Tibial nerve (tissue), 4 donors: ENCODE measurements at regions not wholly inside any gene's neighbourhood (a gene's known extent, or its start where the extent isn't known, plus 50 kb on each side); places are given as distances from the start of the nearest gene placed in this dataset.
A peak's percentile ranks its signal among the peaks of the same experiment; 100 is the strongest.

Experiments
- DNase-seq, 2 donors: peaks; one replicate each; pipeline ENCODE4 v3.0.0-alpha.2; 2019; ENCODE audit warnings: low spot score in 2 of 2
- H3K27ac ChIP-seq, 4 donors: fragments of 200-600 bp; sonication (generic) in 3 of 4; one replicate each; pipeline ENCODE4 v1.5.1; 2017 to 2019; ENCODE audit warnings: mild to moderate bottlenecking in 1 of 4
- H3K27me3 ChIP-seq, 2 donors: fragments of 200-600 bp; sonication (generic) in 1 of 2; one replicate each; pipeline versions ENCODE4 v1.5.1 to v1.6.0; 2017 to 2019
- H3K36me3 ChIP-seq, 3 donors: fragments of 200-600 bp; sonication (generic); one replicate each; pipeline ENCODE4 v1.5.1; 2018 to 2019
- H3K4me1 ChIP-seq, 4 donors: fragments of 200-600 bp; sonication (generic) in 3 of 4; one replicate each; pipeline ENCODE4 v1.5.1; 2017 to 2019
- H3K4me3 ChIP-seq, 4 donors: fragments of 200-600 bp; sonication (generic) in 3 of 4; one replicate each; pipeline ENCODE4 v1.5.1; 2017 to 2019; ENCODE audit warnings: mild to moderate bottlenecking in 1 of 4, moderate library complexity in 1 of 4
- H3K9me3 ChIP-seq, 4 donors: fragments of 200-600 bp; sonication (generic) in 3 of 4; one replicate each; pipeline ENCODE4 v1.5.1; 2017 to 2019
- CTCF ChIP-seq, 5 experiments: fragments of 200-600 bp in 3 of 5; fragments of 450-650 bp in 2 of 5; sonication (generic) in 3 of 5; IDR thresholded peaks; one replicate each; pipeline ENCODE4 v1.5.1; 2016 to 2019; ENCODE audit warnings: antibody characterized with exemption in 5 of 5, mild to moderate bottlenecking in 3 of 5, moderate library complexity in 2 of 5
- EP300 ChIP-seq, 2 donors: sonication (generic); formaldehyde crosslinking; IDR thresholded peaks; one replicate each; pipeline ENCODE4 v1.6.1; 2017; ENCODE audit warnings: antibody characterized with exemption in 2 of 2, mild to moderate bottlenecking in 1 of 2
- POLR2A ChIP-seq, 2 donors: fragments of 450-650 bp; IDR thresholded peaks; one replicate each; pipeline ENCODE4 v1.6.1; 2017; ENCODE audit warnings: antibody characterized with exemption in 2 of 2, mild to moderate bottlenecking in 2 of 2, moderate library complexity in 2 of 2
- WGBS, 2 donors: methylation state at CpG; one replicate each; pipeline ENCODE4 v1.1.5; 2018; 5-methylcytosine and 5-hydroxymethylcytosine counted together

GRCh38 chr9:73684601-73685000 lies 532.9 kb downstream of the ANXA1 start:
- H3K4me1 ChIP-seq: no peaks in the 10 kb centered on the region
- H3K4me3 ChIP-seq: no peak overlapping the region
- TF ChIP-seq CTCF (IDR thresholded peaks at IDR 0.05) (no peak), EP300 (IDR thresholded peaks at IDR 0.05) (no peak), POLR2A (IDR thresholded peaks at IDR 0.05) (no peak)
- H3K9me3 ChIP-seq: peaks cover 0 to 13% (median 5%) of the 10 kb centered on the region in 4 donors
- no peak overlapping the region for H3K27ac ChIP-seq
- DNase-seq: no peak
- WGBS, 2 donors: 77 to 95% methylated on average over 3 of the region's 3 CpGs
- H3K36me3 ChIP-seq: no peaks in the 10 kb centered on the region
- H3K27me3 ChIP-seq: no peaks in the 10 kb centered on the region

GRCh38 chr9:73685786-73686185 lies 534.1 kb downstream of the ANXA1 start:
- WGBS, 2 donors: 77 to 78% methylated on average over 3 of the region's 3 CpGs
- no peak overlapping the region for H3K4me3 ChIP-seq
- no peaks in the 10 kb centered on the region for H3K4me1 ChIP-seq
- H3K9me3 ChIP-seq: peaks cover 0 to 13% (median 5%) of the 10 kb centered on the region in 4 donors
- no peaks in the 10 kb centered on the region for H3K36me3 ChIP-seq
- no peak for TF ChIP-seq POLR2A (IDR thresholded peaks at IDR 0.05)
- no peak for TF ChIP-seq CTCF (IDR thresholded peaks at IDR 0.05)
- no peak for TF ChIP-seq EP300 (IDR thresholded peaks at IDR 0.05)
- H3K27me3 ChIP-seq: no peaks in the 10 kb centered on the region
- DNase-seq: no peak
- H3K27ac ChIP-seq: no peak overlapping the region

GRCh38 chr9:73689051-73689870 lies 537.6 kb downstream of the ANXA1 start:
- no peak for DNase-seq
- 45 to 55% methylated on average over 5 of the region's 5 CpGs for WGBS, 2 donors
- no peak overlapping the region for H3K4me3 ChIP-seq

GRCh38 chr9:73701415-73702057 lies 549.9 kb downstream of the ANXA1 start:
- no peak for TF ChIP-seq EP300 (IDR thresholded peaks at IDR 0.05)
- no peak for TF ChIP-seq CTCF (IDR thresholded peaks at IDR 0.05)
- no peak for TF ChIP-seq POLR2A (IDR thresholded peaks at IDR 0.05)
- Histone ChIP-seq H3K36me3 (no peaks in the 10 kb centered on the region), H3K4me1 (no peaks in the 10 kb centered on the region), H3K4me3 (no peak overlapping the region), H3K27ac (no peak overlapping the region), H3K9me3 (peaks cover 0 to 3% (median 0%) of the 10 kb centered on the region in 4 donors), H3K27me3 (no peaks in the 10 kb centered on the region)
- DNase-seq: no peak
- WGBS, 2 donors: 50 to 55% methylated on average over 1 of the region's 1 CpG

More at GRCh38 chr9:73689051-73689870, 537.6 kb downstream of the ANXA1 start:
- no peaks in the 10 kb centered on the region for H3K9me3 ChIP-seq
- TF ChIP-seq EP300 (IDR thresholded peaks at IDR 0.05): peak; percentile 22 to 65
- no peak for TF ChIP-seq POLR2A (IDR thresholded peaks at IDR 0.05)
- H3K36me3 ChIP-seq: no peaks in the 10 kb centered on the region
- peak overlapping the region in 2 of 4 donors; percentile 48 to 63 for H3K27ac ChIP-seq
- no peaks in the 10 kb centered on the region for H3K27me3 ChIP-seq
- no peaks in the 10 kb centered on the region for H3K4me1 ChIP-seq

GRCh38 chr9:73714294-73714693 lies 562.6 kb downstream of the ANXA1 start:
- TF ChIP-seq CTCF (IDR thresholded peaks at IDR 0.05) (no peak), EP300 (IDR thresholded peaks at IDR 0.05) (no peak), POLR2A (IDR thresholded peaks at IDR 0.05) (no peak)
- WGBS, 2 donors: 50 to 71% methylated on average over 1 of the region's 1 CpG

More at GRCh38 chr9:73714294-73714693, 562.6 kb downstream of the ANXA1 start:
- Histone ChIP-seq H3K36me3 (no peaks in the 10 kb centered on the region), H3K4me3 (no peak overlapping the region), H3K27me3 (no peaks in the 10 kb centered on the region), H3K27ac (no peak overlapping the region), H3K9me3 (no peaks in the 10 kb centered on the region), H3K4me1 (no peaks in the 10 kb centered on the region)
- DNase-seq: no peak
